BJ (cell line): ENCODE measurements at regions not wholly inside any gene's neighbourhood (a gene's known extent, or its start where the extent isn't known, plus 50 kb on each side); places are given as distances from the start of the nearest gene placed in this dataset.

Experiments used
- CTCF ChIA-PET: fragments of 350-600 bp; formaldehyde crosslinking; extraction: SDS; loops from one replicate; lab custom pipeline; 2021; ENCODE audit warnings: antibody characterized with exemption, inconsistent platforms; lab: Yijun Ruan, JAX
- POLR2A ChIA-PET: fragments of 300-600 bp; sonication (Branson Sonifier 250); formaldehyde crosslinking; extraction: SDS; loops from one replicate; lab custom pipeline; 2021; ENCODE audit warnings: antibody characterized with exemption; lab: Charles Lee
- DNase-seq: peaks from one replicate; pipeline ENCODE4 v3.0.0-alpha.2; 2011; ENCODE audit warnings: low read depth
- H3K27me3 ChIP-seq: 2 replicates; pipeline ENCODE4 v1.6.0; 2011; ENCODE audit warnings: low read length; ENCODE audit not compliant: control insufficient read depth, insufficient read depth
- H3K36me3 ChIP-seq: 2 replicates; pipeline ENCODE4 v1.5.1; 2011; ENCODE audit warnings: low read length; ENCODE audit not compliant: control insufficient read depth, insufficient read depth
- H3K4me3 ChIP-seq: 2 replicates; pipeline ENCODE4 v1.5.1; 2011; ENCODE audit warnings: low read depth, mild to moderate bottlenecking, control low read depth, low read length
- CTCF ChIP-seq: IDR thresholded peaks from 2 replicates; pipeline ENCODE4 v1.5.1; 2011; ENCODE audit warnings: low read depth, mild to moderate bottlenecking, control low read depth, inconsistent platforms, low read length, moderate library complexity; ENCODE audit not compliant: insufficient read depth

- ChIA-PET CTCF (no interaction called here), POLR2A (no interaction called here)
- Histone ChIP-seq H3K4me3 (no peak overlapping the region), H3K36me3 (no peaks in the 10 kb centered on the region), H3K27me3 (no peaks in the 10 kb centered on the region)
- DNase-seq = no peak
- TF ChIP-seq CTCF = no peak
These were observed 1006.9 kb upstream of the CTNND2 start for GRCh38 chr5:12911156-12911555.

GRCh38 chr5:12910641-12911040 is 1006.4 kb upstream of the CTNND2 start:
- no peaks in the 10 kb centered on the region for H3K36me3 ChIP-seq
- CTCF ChIA-PET = no interaction called here
- no peak for DNase-seq
- POLR2A ChIA-PET = no interaction called here
- H3K27me3 ChIP-seq = no peaks in the 10 kb centered on the region
- TF ChIP-seq CTCF = no peak
- no peak overlapping the region for H3K4me3 ChIP-seq

GRCh38 chr5:12902611-12903010 is 998.4 kb upstream of the CTNND2 start:
- ChIA-PET POLR2A (no interaction called here), CTCF (no interaction called here)

GRCh38 chr5:12901696-12902095 is 997.5 kb upstream of the CTNND2 start:
- DNase-seq = no peak
- POLR2A ChIA-PET = no interaction called here

More at GRCh38 chr5:12902611-12903010, 998.4 kb upstream of the CTNND2 start:
- TF ChIP-seq CTCF = no peak
- no peak for DNase-seq
- H3K36me3 ChIP-seq = no peaks in the 10 kb centered on the region
- no peaks in the 10 kb centered on the region for H3K27me3 ChIP-seq
- H3K4me3 ChIP-seq = no peak overlapping the region

GRCh38 chr5:12896086-12896485 is 991.8 kb upstream of the CTNND2 start:
- no peak for TF ChIP-seq CTCF
- Histone ChIP-seq H3K4me3 (no peak overlapping the region), H3K27me3 (no peaks in the 10 kb centered on the region), H3K36me3 (no peaks in the 10 kb centered on the region)
- ChIA-PET POLR2A (no interaction called here), CTCF (no interaction called here)
- DNase-seq = no peak

More at GRCh38 chr5:12901696-12902095, 997.5 kb upstream of the CTNND2 start:
- Histone ChIP-seq H3K4me3 (no peak overlapping the region), H3K27me3 (no peaks in the 10 kb centered on the region), H3K36me3 (no peaks in the 10 kb centered on the region)
- TF ChIP-seq CTCF = no peak
- CTCF ChIA-PET = interaction anchor here (0.6 kb wide), 1 partner anchor 1857 kb away, joined by 3 read pairs; no protein-coding TSS in a partner anchor
